AG04450 (cell line): ENCODE measurements at regions not wholly inside any gene's neighbourhood (a gene's known extent, or its start where the extent isn't known, plus 50 kb on each side); places are given as distances from the start of the nearest gene placed in this dataset.

Source experiments
- CTCF ChIA-PET: fragments of 300-600, 350-600 bp; formaldehyde crosslinking; extraction: SDS; loops from one replicate; lab custom pipeline; 2022; ENCODE audit warnings: antibody characterized with exemption, inconsistent platforms; lab: Charles Lee
- POLR2A ChIA-PET: fragments of 350-600 bp; formaldehyde crosslinking; extraction: SDS; loops from one replicate; lab custom pipeline; 2021; ENCODE audit warnings: antibody characterized with exemption, inconsistent platforms; lab: Yijun Ruan, JAX
- DNase-seq: peaks from one replicate; pipeline ENCODE4 v3.0.0-alpha.2; 2011; ENCODE audit warnings: low read depth, low spot score
- H3K27ac ChIP-seq: one replicate; pipeline ENCODE4 v1.5.1; 2012; ENCODE audit warnings: low read depth, low read length, control low read depth
- H3K27me3 ChIP-seq: one replicate; pipeline ENCODE4 v1.6.0; 2012; ENCODE audit warnings: low read length; ENCODE audit not compliant: control insufficient read depth, insufficient read depth
- H3K4me3 ChIP-seq: 2 replicates; pipeline ENCODE4 v1.5.1; 2011; ENCODE audit warnings: mild to moderate bottlenecking, low read depth, low read length, control low read depth
- H3K9me3 ChIP-seq: 2 replicates; pipeline ENCODE4 v1.5.1; 2012; ENCODE audit warnings: low read length; ENCODE audit not compliant: control insufficient read depth, insufficient read depth
- TF ChIP-seq, protein P1 (sequence below): IDR thresholded peaks from 2 replicates; pipeline ENCODE4 v1.5.1; 2011; ENCODE audit warnings: low read depth, low read length, control low read depth, inconsistent platforms

DNA sequence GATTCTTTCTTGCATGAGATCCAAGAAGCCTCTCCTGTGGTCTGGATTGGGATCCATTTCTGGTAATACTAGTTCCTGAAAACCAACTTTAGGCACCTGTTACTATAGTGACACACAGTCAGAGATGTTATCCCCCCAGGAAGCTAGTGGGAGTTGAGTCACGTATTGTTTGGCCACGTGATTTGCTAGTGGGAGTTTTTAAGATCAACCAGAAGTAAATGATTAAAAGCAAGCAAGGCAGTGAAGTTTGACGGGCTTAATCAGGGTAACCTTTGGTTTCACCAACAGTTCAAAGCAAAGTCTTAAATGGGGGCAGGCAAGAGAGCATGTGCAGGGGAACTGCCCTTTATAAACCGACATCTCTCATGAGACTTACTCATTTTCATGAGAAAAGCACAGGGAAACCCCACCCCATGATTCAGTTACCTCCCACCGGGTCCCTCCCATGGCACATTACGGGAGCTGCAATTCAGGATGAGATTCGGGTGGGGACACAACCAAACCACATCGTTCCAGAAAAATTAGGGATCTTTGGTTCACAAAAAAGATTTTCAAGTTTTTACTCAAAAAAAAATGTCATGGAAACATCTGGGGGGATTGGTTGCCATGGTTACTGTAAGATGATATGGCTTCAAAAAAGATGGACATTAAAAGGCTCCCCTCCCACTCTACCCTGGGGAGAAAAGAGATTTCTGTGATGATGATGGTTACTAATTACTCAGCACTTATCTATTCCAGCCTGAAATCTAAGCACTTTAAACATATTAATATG, 483.1 kb upstream of the ERCC4 start:
- Histone ChIP-seq H3K4me3 (no peak overlapping the region), H3K27me3 (no peaks in the 10 kb centered on the region), H3K9me3 (peaks cover 26% of the 10 kb centered on the region), H3K27ac (no peak overlapping the region)
- TF ChIP-seq, protein P1, sequence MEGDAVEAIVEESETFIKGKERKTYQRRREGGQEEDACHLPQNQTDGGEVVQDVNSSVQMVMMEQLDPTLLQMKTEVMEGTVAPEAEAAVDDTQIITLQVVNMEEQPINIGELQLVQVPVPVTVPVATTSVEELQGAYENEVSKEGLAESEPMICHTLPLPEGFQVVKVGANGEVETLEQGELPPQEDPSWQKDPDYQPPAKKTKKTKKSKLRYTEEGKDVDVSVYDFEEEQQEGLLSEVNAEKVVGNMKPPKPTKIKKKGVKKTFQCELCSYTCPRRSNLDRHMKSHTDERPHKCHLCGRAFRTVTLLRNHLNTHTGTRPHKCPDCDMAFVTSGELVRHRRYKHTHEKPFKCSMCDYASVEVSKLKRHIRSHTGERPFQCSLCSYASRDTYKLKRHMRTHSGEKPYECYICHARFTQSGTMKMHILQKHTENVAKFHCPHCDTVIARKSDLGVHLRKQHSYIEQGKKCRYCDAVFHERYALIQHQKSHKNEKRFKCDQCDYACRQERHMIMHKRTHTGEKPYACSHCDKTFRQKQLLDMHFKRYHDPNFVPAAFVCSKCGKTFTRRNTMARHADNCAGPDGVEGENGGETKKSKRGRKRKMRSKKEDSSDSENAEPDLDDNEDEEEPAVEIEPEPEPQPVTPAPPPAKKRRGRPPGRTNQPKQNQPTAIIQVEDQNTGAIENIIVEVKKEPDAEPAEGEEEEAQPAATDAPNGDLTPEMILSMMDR = no peak
- DNase-seq = no peak
- CTCF ChIA-PET = no interaction called here
- POLR2A ChIA-PET = no interaction called here

DNA sequence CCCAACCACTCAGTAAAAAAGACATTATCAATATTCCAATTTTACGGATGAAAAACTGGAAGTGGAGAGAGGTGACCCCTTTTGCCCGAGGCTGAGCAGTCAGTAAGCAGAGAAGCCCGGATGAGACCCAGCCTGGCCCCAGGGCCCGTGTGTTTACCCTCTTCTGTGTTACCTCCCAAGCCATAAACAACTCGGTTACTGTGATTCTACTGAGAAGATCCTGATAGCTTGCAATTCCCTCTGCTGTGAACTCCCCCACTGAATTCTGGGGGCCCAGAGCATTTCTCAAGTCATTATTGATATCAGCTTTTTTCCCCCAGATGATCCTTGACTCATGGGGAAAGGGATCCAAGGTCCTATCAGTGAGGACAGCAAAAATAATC, 482.6 kb upstream of the ERCC4 start:
- DNase-seq = no peak
- TF ChIP-seq, protein P1 = no peak
- H3K27ac ChIP-seq = no peak overlapping the region
- H3K27me3 ChIP-seq = no peaks in the 10 kb centered on the region
- H3K4me3 ChIP-seq = no peak overlapping the region
- peaks cover 27% of the 10 kb centered on the region for H3K9me3 ChIP-seq
- ChIA-PET CTCF (no interaction called here), POLR2A (no interaction called here)

DNA sequence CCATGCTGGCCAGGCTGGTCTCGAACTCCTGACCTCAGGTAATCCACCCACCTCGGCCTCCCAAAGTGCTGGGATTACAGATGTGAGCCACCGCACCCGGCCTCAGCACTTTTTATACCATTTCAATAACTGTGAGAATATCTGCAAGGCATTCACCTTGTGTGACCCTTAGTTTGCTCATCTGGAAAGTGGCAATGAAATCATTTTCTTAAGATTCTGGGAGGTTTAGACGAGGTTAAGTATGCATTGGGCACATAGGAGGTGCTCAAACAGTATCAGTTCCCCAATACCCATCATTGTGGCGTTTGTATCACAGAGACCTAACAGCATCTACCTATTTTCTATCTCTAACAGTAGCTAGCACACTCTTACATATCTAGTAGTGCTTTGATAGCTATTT, 481.9 kb upstream of the ERCC4 start:
- no peak for DNase-seq
- ChIA-PET POLR2A (no interaction called here), CTCF (no interaction called here)
- TF ChIP-seq, protein P1 = no peak
- no peaks in the 10 kb centered on the region for H3K27me3 ChIP-seq
- H3K4me3 ChIP-seq = no peak overlapping the region
- H3K27ac ChIP-seq = no peak overlapping the region
- H3K9me3 ChIP-seq = peaks cover 27% of the 10 kb centered on the region

DNA sequence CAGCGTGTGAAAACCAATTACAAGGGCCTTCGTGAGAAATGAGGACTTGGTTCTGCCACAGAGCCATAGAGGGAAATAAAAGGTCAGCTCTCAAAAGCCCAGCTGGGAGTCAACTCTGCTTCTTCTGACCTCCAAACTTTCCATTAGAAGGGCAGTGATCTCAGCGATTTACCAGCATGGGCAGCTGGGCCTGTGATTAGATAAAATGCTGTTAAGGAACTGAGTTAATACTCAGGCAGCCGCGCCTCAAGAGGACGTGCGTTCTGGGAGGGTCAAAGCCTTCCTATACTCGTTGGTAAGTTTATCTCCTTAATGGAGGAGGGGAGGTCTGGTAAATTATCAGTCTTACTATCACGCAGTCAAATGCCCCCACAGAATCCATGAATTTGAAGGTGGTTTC, 480.2 kb upstream of the ERCC4 start:
- Histone ChIP-seq H3K9me3 (peaks cover 24% of the 10 kb centered on the region), H3K27me3 (no peaks in the 10 kb centered on the region), H3K27ac (no peak overlapping the region), H3K4me3 (no peak overlapping the region)
- ChIA-PET POLR2A (no interaction called here), CTCF (no interaction called here)
- no peak for DNase-seq
- TF ChIP-seq, protein P1 = no peak

DNA sequence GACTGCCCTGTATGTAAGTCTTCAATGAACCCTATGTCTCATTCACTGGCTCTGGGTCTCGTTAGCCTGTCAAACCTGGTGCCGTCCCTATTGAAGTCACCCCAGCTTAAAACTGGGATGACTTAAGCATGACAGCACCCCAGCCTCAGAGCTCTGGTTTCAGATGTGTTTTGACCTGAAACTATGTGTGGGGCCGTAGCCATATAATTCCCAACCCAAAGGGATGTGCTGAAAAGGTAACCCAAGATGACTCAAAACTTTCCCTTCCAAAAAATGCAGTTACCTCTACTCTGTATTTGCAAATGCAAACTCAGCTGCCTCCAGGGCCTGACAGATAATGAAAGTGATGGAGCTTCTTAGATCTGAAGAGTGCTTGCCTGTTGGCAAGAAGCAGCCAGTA, 478.3 kb upstream of the ERCC4 start:
- Histone ChIP-seq H3K9me3 (peaks cover 25% of the 10 kb centered on the region), H3K4me3 (no peak overlapping the region), H3K27ac (no peak overlapping the region), H3K27me3 (no peaks in the 10 kb centered on the region)
- CTCF ChIA-PET = no interaction called here
- TF ChIP-seq, protein P1 = no peak
- POLR2A ChIA-PET = no interaction called here
- DNase-seq = no peak
